Activated CD4-positive, alpha-beta T cell treated with anti-CD3 and anti-CD28 coated beads, Interleukin-2, Interleukin-6, amounts not matched to agents 100 ng/mL and 50 ng/mL, durations not matched to agents 16 hours and 8 hours (primary cell): ENCODE measurements at regions not wholly inside any gene's neighbourhood (a gene's known extent, or its start where the extent isn't known, plus 50 kb on each side); places are given as distances from the start of the nearest gene placed in this dataset.

Experiments used
- DNase-seq: peaks from one replicate; pipeline ENCODE4 v3.0.0-alpha.2; 2020

- no peak for DNase-seq
These were observed 55.9 kb upstream of the MIS18BP1 start for GRCh38 chr14:45308745-45309397.
